HK-2 (cell line): ENCODE measurements at regions not wholly inside any gene's neighbourhood (a gene's known extent, or its start where the extent isn't known, plus 50 kb on each side); places are given as distances from the start of the nearest gene placed in this dataset.
"Not testable (repeated sequence)": the region's sequence is repeated elsewhere in the genome, so short reads cannot be mapped to it uniquely, and the experiment has no call there.

Experiments used
- DNase-seq: peaks from one replicate; pipeline ENCODE4 v3.0.0-alpha.2; 2018; ENCODE audit not compliant: unreplicated experiment

- no peak for DNase-seq
These were observed 74.6 kb downstream of the AASDHPPT start for GRCh38 chr11:106152013-106152412.

- no peak for DNase-seq
These were observed 75.4 kb downstream of the AASDHPPT start for GRCh38 chr11:106152824-106153223.

GRCh38 chr11:106156290-106156937 is 79.0 kb downstream of the AASDHPPT start:
- DNase-seq, result no peak

- no peak for DNase-seq
These were observed 80.9 kb downstream of the AASDHPPT start for GRCh38 chr11:106158406-106158805.

- no peak for DNase-seq
These were observed 82.4 kb downstream of the AASDHPPT start for GRCh38 chr11:106159836-106160235.

- DNase-seq, result no peak
These were observed 83.0 kb downstream of the AASDHPPT start for GRCh38 chr11:106160494-106160893.

- no peak for DNase-seq
These were observed 84.5 kb downstream of the AASDHPPT start for GRCh38 chr11:106161775-106162634.

GRCh38 chr11:106167085-106167484 is 89.6 kb downstream of the AASDHPPT start:
- DNase-seq, result no peak

- no peak for DNase-seq
These were observed 95.0 kb downstream of the AASDHPPT start for GRCh38 chr11:106172386-106172991.

GRCh38 chr11:106173291-106173690 is 95.8 kb downstream of the AASDHPPT start:
- DNase-seq, result no peak

- DNase-seq, result not testable (repeated sequence)
These were observed 96.5 kb downstream of the AASDHPPT start for GRCh38 chr11:106174003-106174402.

GRCh38 chr11:106176817-106177216 is 99.4 kb downstream of the AASDHPPT start:
- DNase-seq, result no peak

GRCh38 chr11:106177311-106177710 is 99.8 kb downstream of the AASDHPPT start:
- DNase-seq, result no peak

GRCh38 chr11:106178361-106178760 is 100.9 kb downstream of the AASDHPPT start:
- DNase-seq, result no peak

GRCh38 chr11:106179048-106179447 is 101.6 kb downstream of the AASDHPPT start:
- no peak for DNase-seq

- DNase-seq, result no peak
These were observed 109.2 kb downstream of the AASDHPPT start for GRCh38 chr11:106186630-106187029.

GRCh38 chr11:106187860-106188456 is 110.5 kb downstream of the AASDHPPT start:
- DNase-seq, result no peak

GRCh38 chr11:106193956-106194355 is 116.5 kb downstream of the AASDHPPT start:
- no peak for DNase-seq

- DNase-seq, result no peak
These were observed 120.0 kb downstream of the AASDHPPT start for GRCh38 chr11:106197438-106197837.

- no peak for DNase-seq
These were observed 125.6 kb downstream of the AASDHPPT start for GRCh38 chr11:106202935-106203620.

- no peak for DNase-seq
These were observed 131.3 kb downstream of the AASDHPPT start for GRCh38 chr11:106208760-106209159.

GRCh38 chr11:106212081-106212480 is 134.6 kb downstream of the AASDHPPT start:
- no peak for DNase-seq
